Activated naive CD8-positive, alpha-beta T cell treated with anti-CD3 and anti-CD28 coated beads, Interleukin-2, amount 50 U/mL, for 24 hours (primary cell): ENCODE measurements at regions not wholly inside any gene's neighbourhood (a gene's known extent, or its start where the extent isn't known, plus 50 kb on each side); places are given as distances from the start of the nearest gene placed in this dataset.
"Not testable (repeated sequence)": the region's sequence is repeated elsewhere in the genome, so short reads cannot be mapped to it uniquely, and the experiment has no call there.

Experiments used
- ATAC-seq: fragments of 150-1000 bp; cut with Tn5 transposase; one replicate; pipeline ENCODE4 v1.10.0; 2021
- DNase-seq: peaks from one replicate; pipeline ENCODE4 v3.0.0; 2021
- H3K27ac Mint-ChIP-seq: one replicate; pipeline ENCODE4 v1.8.0; 2021; ENCODE audit warnings: mild to moderate bottlenecking, mixed read lengths
- H3K27me3 Mint-ChIP-seq: one replicate; pipeline ENCODE4 v1.8.0; 2021; ENCODE audit warnings: mixed read lengths
- H3K36me3 Mint-ChIP-seq: one replicate; pipeline ENCODE4 v1.8.0; 2021; ENCODE audit warnings: low read depth, mixed read lengths
- H3K4me1 Mint-ChIP-seq: one replicate; pipeline ENCODE4 v1.8.0; 2021; ENCODE audit warnings: mixed read lengths
- H3K4me3 Mint-ChIP-seq: one replicate; pipeline ENCODE4 v1.8.0; 2021; ENCODE audit warnings: mild to moderate bottlenecking, moderate library complexity, mixed read lengths
- H3K9me3 Mint-ChIP-seq: one replicate; pipeline ENCODE4 v1.8.0; 2021; ENCODE audit warnings: mixed read lengths

GRCh38 chr11:97754976-97755375 is 1265.8 kb upstream of the CNTN5 start:
- Mint-ChIP-seq H3K36me3 (no peaks in the 10 kb centered on the region), H3K27ac (no peak overlapping the region), H3K27me3 (no peaks in the 10 kb centered on the region), H3K9me3 (peaks cover 7% of the 10 kb centered on the region), H3K4me1 (no peaks in the 10 kb centered on the region), H3K4me3 (no peak overlapping the region)
- no peak for DNase-seq
- no peak for ATAC-seq

GRCh38 chr11:97756571-97757335 is 1264.0 kb upstream of the CNTN5 start:
- Mint-ChIP-seq H3K9me3 (peaks cover 7% of the 10 kb centered on the region), H3K4me1 (no peaks in the 10 kb centered on the region), H3K27me3 (no peaks in the 10 kb centered on the region), H3K4me3 (no peak overlapping the region), H3K27ac (no peak overlapping the region), H3K36me3 (no peaks in the 10 kb centered on the region)
- DNase-seq (no peak), ATAC-seq (no peak)

- Mint-ChIP-seq H3K4me1 (no peaks in the 10 kb centered on the region), H3K36me3 (no peaks in the 10 kb centered on the region), H3K9me3 (peaks cover 3% of the 10 kb centered on the region), H3K4me3 (no peak overlapping the region), H3K27ac (no peak overlapping the region), H3K27me3 (no peaks in the 10 kb centered on the region)
- ATAC-seq (no peak), DNase-seq (no peak)
Measured at GRCh38 chr11:97761175-97761574, 1259.6 kb upstream of the CNTN5 start.

GRCh38 chr11:97764193-97764592 is 1256.6 kb upstream of the CNTN5 start:
- no peaks in the 10 kb centered on the region for H3K27me3 Mint-ChIP-seq
- no peak overlapping the region for H3K27ac Mint-ChIP-seq
- H3K4me3 Mint-ChIP-seq, result no peak overlapping the region
- ATAC-seq (no peak), DNase-seq (no peak)
- no peaks in the 10 kb centered on the region for H3K4me1 Mint-ChIP-seq
- peaks cover 3% of the 10 kb centered on the region for H3K9me3 Mint-ChIP-seq
- H3K36me3 Mint-ChIP-seq, result no peaks in the 10 kb centered on the region

GRCh38 chr11:97764605-97765004 is 1256.1 kb upstream of the CNTN5 start:
- Mint-ChIP-seq H3K27me3 (no peaks in the 10 kb centered on the region), H3K4me1 (no peaks in the 10 kb centered on the region), H3K9me3 (peaks cover 3% of the 10 kb centered on the region), H3K36me3 (no peaks in the 10 kb centered on the region), H3K4me3 (no peak overlapping the region), H3K27ac (no peak overlapping the region)
- DNase-seq (no peak), ATAC-seq (no peak)

GRCh38 chr11:97770570-97770969 is 1250.2 kb upstream of the CNTN5 start:
- no peaks in the 10 kb centered on the region for H3K27me3 Mint-ChIP-seq
- no peak for ATAC-seq
- no peak overlapping the region for H3K4me3 Mint-ChIP-seq
- no peaks in the 10 kb centered on the region for H3K4me1 Mint-ChIP-seq
- H3K27ac Mint-ChIP-seq, result no peak overlapping the region
- H3K9me3 Mint-ChIP-seq, result peaks cover 3% of the 10 kb centered on the region
- no peaks in the 10 kb centered on the region for H3K36me3 Mint-ChIP-seq
- DNase-seq, result no peak

- DNase-seq (no peak), ATAC-seq (no peak)
- no peak overlapping the region for H3K27ac Mint-ChIP-seq
- no peak overlapping the region for H3K4me3 Mint-ChIP-seq
- H3K4me1 Mint-ChIP-seq, result no peaks in the 10 kb centered on the region
- H3K36me3 Mint-ChIP-seq, result no peaks in the 10 kb centered on the region
- H3K27me3 Mint-ChIP-seq, result no peaks in the 10 kb centered on the region
- peaks cover 12% of the 10 kb centered on the region for H3K9me3 Mint-ChIP-seq
Measured at GRCh38 chr11:97772705-97773104, 1248.0 kb upstream of the CNTN5 start.

- not testable (repeated sequence) for H3K27ac Mint-ChIP-seq, ATAC-seq, H3K36me3 Mint-ChIP-seq, H3K4me1 Mint-ChIP-seq, H3K4me3 Mint-ChIP-seq, DNase-seq, H3K27me3 Mint-ChIP-seq
- peaks cover 40% of the 10 kb centered on the region for H3K9me3 Mint-ChIP-seq
Measured at GRCh38 chr11:97784388-97784787, 1236.4 kb upstream of the CNTN5 start.

- no peaks in the 10 kb centered on the region for H3K36me3 Mint-ChIP-seq
- peaks cover 44% of the 10 kb centered on the region for H3K9me3 Mint-ChIP-seq
- ATAC-seq (no peak), DNase-seq (no peak)
- no peaks in the 10 kb centered on the region for H3K4me1 Mint-ChIP-seq
- no peaks in the 10 kb centered on the region for H3K27me3 Mint-ChIP-seq
- H3K4me3 Mint-ChIP-seq, result no peak overlapping the region
- H3K27ac Mint-ChIP-seq, result no peak overlapping the region
Measured at GRCh38 chr11:97786961-97787360, 1233.8 kb upstream of the CNTN5 start.

GRCh38 chr11:97794876-97795275 is 1225.9 kb upstream of the CNTN5 start:
- peaks cover 16% of the 10 kb centered on the region for H3K9me3 Mint-ChIP-seq
- ATAC-seq (no peak), DNase-seq (no peak)
- H3K4me1 Mint-ChIP-seq, result no peaks in the 10 kb centered on the region
- H3K27me3 Mint-ChIP-seq, result no peaks in the 10 kb centered on the region
- no peaks in the 10 kb centered on the region for H3K36me3 Mint-ChIP-seq
- no peak overlapping the region for H3K4me3 Mint-ChIP-seq
- no peak overlapping the region for H3K27ac Mint-ChIP-seq

- Mint-ChIP-seq H3K4me3 (no peak overlapping the region), H3K9me3 (peaks cover 12% of the 10 kb centered on the region), H3K27me3 (no peaks in the 10 kb centered on the region), H3K4me1 (no peaks in the 10 kb centered on the region), H3K36me3 (no peaks in the 10 kb centered on the region), H3K27ac (no peak overlapping the region)
- DNase-seq (no peak), ATAC-seq (no peak)
Measured at GRCh38 chr11:97800891-97801290, 1219.9 kb upstream of the CNTN5 start.

GRCh38 chr11:97814325-97814959 is 1206.3 kb upstream of the CNTN5 start:
- Mint-ChIP-seq H3K36me3 (peaks cover 2% of the 10 kb centered on the region), H3K27ac (no peak overlapping the region)

GRCh38 chr11:97815667-97816066 is 1205.1 kb upstream of the CNTN5 start:
- ATAC-seq, result no peak
- Mint-ChIP-seq H3K9me3 (peaks cover 23% of the 10 kb centered on the region), H3K4me3 (no peak overlapping the region), H3K36me3 (peaks cover 2% of the 10 kb centered on the region), H3K27ac (no peak overlapping the region), H3K4me1 (no peaks in the 10 kb centered on the region), H3K27me3 (no peaks in the 10 kb centered on the region)
- DNase-seq, result no peak

More at GRCh38 chr11:97814325-97814959, 1206.3 kb upstream of the CNTN5 start:
- H3K4me1 Mint-ChIP-seq, result no peaks in the 10 kb centered on the region
- DNase-seq (no peak), ATAC-seq (no peak)
- H3K27me3 Mint-ChIP-seq, result no peaks in the 10 kb centered on the region
- H3K4me3 Mint-ChIP-seq, result no peak overlapping the region
- peaks cover 23% of the 10 kb centered on the region for H3K9me3 Mint-ChIP-seq

- H3K27ac Mint-ChIP-seq, result no peak overlapping the region
- H3K4me1 Mint-ChIP-seq, result no peaks in the 10 kb centered on the region
- DNase-seq (no peak), ATAC-seq (no peak)
- H3K9me3 Mint-ChIP-seq, result no peaks in the 10 kb centered on the region
- H3K36me3 Mint-ChIP-seq, result no peaks in the 10 kb centered on the region
- no peak overlapping the region for H3K4me3 Mint-ChIP-seq
- no peaks in the 10 kb centered on the region for H3K27me3 Mint-ChIP-seq
Measured at GRCh38 chr11:97832451-97832850, 1188.3 kb upstream of the CNTN5 start.

- Mint-ChIP-seq H3K4me1 (no peaks in the 10 kb centered on the region), H3K27ac (no peak overlapping the region), H3K27me3 (no peaks in the 10 kb centered on the region), H3K9me3 (peaks cover 3% of the 10 kb centered on the region), H3K4me3 (no peak overlapping the region), H3K36me3 (no peaks in the 10 kb centered on the region)
- ATAC-seq (no peak), DNase-seq (no peak)
Measured at GRCh38 chr11:97833412-97833811, 1187.3 kb upstream of the CNTN5 start.
